Endodermal cell (in vitro differentiated cells): ENCODE measurements at regions not wholly inside any gene's neighbourhood (a gene's known extent, or its start where the extent isn't known, plus 50 kb on each side); places are given as distances from the start of the nearest gene placed in this dataset.

Experiments used
- DNase-seq: peaks from one replicate; pipeline ENCODE4 v3.0.0-alpha.2; 2017
- H3K27ac ChIP-seq: 2 replicates; pipeline ENCODE4 v1.5.1; 2013; ENCODE audit warnings: mild to moderate bottlenecking, low read depth, low read length, moderate library complexity
- H3K27me3 ChIP-seq: 2 replicates; pipeline ENCODE4 v1.6.1; 2013; ENCODE audit warnings: mild to moderate bottlenecking, low read length, moderate library complexity; ENCODE audit not compliant: insufficient read depth, control insufficient read depth, poor library complexity, severe bottlenecking
- H3K36me3 ChIP-seq: 2 replicates; pipeline ENCODE4 v1.7.0; 2013; ENCODE audit warnings: mild to moderate bottlenecking, low read length, moderate library complexity; ENCODE audit not compliant: control insufficient read depth, insufficient read depth
- H3K4me1 ChIP-seq: one replicate; pipeline ENCODE4 v1.7.0; 2013; ENCODE audit warnings: low read length; ENCODE audit not compliant: control insufficient read depth, insufficient read depth
- H3K4me3 ChIP-seq: 2 replicates; pipeline ENCODE4 v1.5.1; 2013; ENCODE audit warnings: mild to moderate bottlenecking, low read length, moderate library complexity
- H3K9ac ChIP-seq: 2 replicates; pipeline ENCODE4 v1.6.1; 2013; ENCODE audit warnings: mild to moderate bottlenecking, low read length, moderate library complexity; ENCODE audit not compliant: poor library complexity, severe bottlenecking; ENCODE audit errors: extremely low read depth
- H3K9me3 ChIP-seq: 2 replicates; pipeline ENCODE4 v1.6.1; 2013; ENCODE audit warnings: mild to moderate bottlenecking, low read length, moderate library complexity; ENCODE audit not compliant: control insufficient read depth
- H3K27ac Mint-ChIP-seq: 2 replicates; pipeline ENCODE4 v1.8.0; 2020; ENCODE audit warnings: mixed read lengths
- H3K27me3 Mint-ChIP-seq: 2 replicates; pipeline ENCODE4 v1.8.0; 2021; ENCODE audit warnings: mild to moderate bottlenecking, mixed read lengths; ENCODE audit not compliant: insufficient read depth
- H3K36me3 Mint-ChIP-seq: 2 replicates; pipeline ENCODE4 v1.8.0; 2020; ENCODE audit warnings: low read depth, mixed read lengths
- H3K4me1 Mint-ChIP-seq: 2 replicates; pipeline ENCODE4 v1.8.0; 2020; ENCODE audit warnings: mixed read lengths
- H3K4me3 Mint-ChIP-seq: 2 replicates; pipeline ENCODE4 v1.8.0; 2020; ENCODE audit warnings: mild to moderate bottlenecking, moderate library complexity, mixed read lengths
- H3K9me3 Mint-ChIP-seq: 2 replicates; pipeline ENCODE4 v1.8.0; 2020; ENCODE audit warnings: mild to moderate bottlenecking, mixed read lengths
- WGBS, 2 experiments: methylation state at CpG; one replicate each; pipeline versions ENCODE4 v1.1.5 to v1.1.7; 2013; ENCODE audit warnings: missing lambda C conversion rate in 2 of 2, mixed read lengths in 1 of 2; ENCODE audit not compliant: insufficient coverage in 1 of 2, insufficient read length in 1 of 2; 5-methylcytosine and 5-hydroxymethylcytosine counted together
- TF ChIP-seq, protein P1 (sequence below): fragments of 200-600 bp; sonication (generic); conservative IDR thresholded peaks from 2 replicates; pipeline ENCODE4 v1.5.0; 2021; ENCODE audit warnings: antibody characterized with exemption, mild to moderate bottlenecking

DNA sequence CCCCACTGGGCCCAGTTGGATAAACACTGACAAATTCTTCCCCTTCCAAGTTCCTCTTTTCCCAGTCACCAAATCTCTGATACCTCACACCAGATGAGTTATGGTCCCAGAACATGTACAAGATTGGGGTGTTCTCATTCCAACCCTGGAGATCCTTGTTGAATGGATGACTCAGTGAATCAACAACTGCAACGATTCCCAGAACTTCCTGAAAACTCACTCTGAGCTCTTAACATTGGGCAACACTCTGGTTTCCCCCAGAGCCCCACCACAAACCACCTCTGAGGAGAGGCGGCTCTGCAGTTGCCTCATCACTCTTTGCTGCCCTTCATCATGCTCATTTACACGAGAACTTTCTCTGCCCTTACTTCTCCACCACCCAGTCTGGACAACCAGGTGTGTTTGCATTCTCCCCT lies 115.2 kb downstream of the MRPL14 start:
- H3K9me3 Mint-ChIP-seq, result no peaks in the 10 kb centered on the region
- H3K9ac ChIP-seq, result no peak overlapping the region
- H3K27ac ChIP-seq, result no peak overlapping the region
- H3K4me3 Mint-ChIP-seq, result no peak overlapping the region
- no peaks in the 10 kb centered on the region for H3K9me3 ChIP-seq
- peaks cover 26% of the 10 kb centered on the region for H3K4me1 Mint-ChIP-seq
- TF ChIP-seq, protein P1, sequence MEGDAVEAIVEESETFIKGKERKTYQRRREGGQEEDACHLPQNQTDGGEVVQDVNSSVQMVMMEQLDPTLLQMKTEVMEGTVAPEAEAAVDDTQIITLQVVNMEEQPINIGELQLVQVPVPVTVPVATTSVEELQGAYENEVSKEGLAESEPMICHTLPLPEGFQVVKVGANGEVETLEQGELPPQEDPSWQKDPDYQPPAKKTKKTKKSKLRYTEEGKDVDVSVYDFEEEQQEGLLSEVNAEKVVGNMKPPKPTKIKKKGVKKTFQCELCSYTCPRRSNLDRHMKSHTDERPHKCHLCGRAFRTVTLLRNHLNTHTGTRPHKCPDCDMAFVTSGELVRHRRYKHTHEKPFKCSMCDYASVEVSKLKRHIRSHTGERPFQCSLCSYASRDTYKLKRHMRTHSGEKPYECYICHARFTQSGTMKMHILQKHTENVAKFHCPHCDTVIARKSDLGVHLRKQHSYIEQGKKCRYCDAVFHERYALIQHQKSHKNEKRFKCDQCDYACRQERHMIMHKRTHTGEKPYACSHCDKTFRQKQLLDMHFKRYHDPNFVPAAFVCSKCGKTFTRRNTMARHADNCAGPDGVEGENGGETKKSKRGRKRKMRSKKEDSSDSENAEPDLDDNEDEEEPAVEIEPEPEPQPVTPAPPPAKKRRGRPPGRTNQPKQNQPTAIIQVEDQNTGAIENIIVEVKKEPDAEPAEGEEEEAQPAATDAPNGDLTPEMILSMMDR, result no peak
- peaks cover 7% of the 10 kb centered on the region for H3K27me3 Mint-ChIP-seq
- no peaks in the 10 kb centered on the region for H3K36me3 Mint-ChIP-seq
- peak; percentile 26 for DNase-seq
- no peaks in the 10 kb centered on the region for H3K27me3 ChIP-seq
- H3K36me3 ChIP-seq, result no peaks in the 10 kb centered on the region
- no peak overlapping the region for H3K27ac Mint-ChIP-seq
- no peaks in the 10 kb centered on the region for H3K4me1 ChIP-seq
- H3K4me3 ChIP-seq, result no peak overlapping the region
- 88 to 100% methylated on average over 2 to 3 of the region's 3 CpGs for WGBS, 2 experiments

DNA sequence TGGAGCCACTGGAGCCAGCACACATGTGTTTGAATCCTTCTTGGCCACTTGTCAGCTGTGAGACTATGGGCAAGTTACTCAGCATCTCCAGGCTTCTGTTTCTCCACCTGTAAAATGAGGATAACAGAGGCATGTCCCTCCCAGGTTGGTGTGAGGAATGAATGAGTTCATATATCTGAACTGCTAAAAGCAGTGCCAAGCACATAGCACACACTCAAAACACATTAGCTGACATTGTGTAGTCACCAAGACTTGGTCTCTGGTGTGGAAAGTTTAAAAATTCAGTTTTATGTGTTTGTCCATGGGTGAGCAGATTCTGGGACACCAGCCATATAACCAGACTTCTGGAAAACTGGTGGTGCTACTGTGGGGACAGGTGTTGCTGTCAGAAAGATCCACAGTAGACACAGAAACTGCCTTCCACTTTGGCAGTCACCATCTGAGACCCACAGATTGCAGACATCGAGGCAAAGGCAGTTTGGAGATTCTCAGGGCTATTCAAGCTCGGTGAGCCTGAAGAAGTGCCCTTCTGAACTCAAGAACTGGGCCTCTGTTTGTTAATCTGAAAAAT lies 115.8 kb downstream of the MRPL14 start:
- H3K36me3 Mint-ChIP-seq, result no peaks in the 10 kb centered on the region
- peak; percentile 35 for DNase-seq
- no peaks in the 10 kb centered on the region for H3K9me3 Mint-ChIP-seq
- peaks cover 7% of the 10 kb centered on the region for H3K27me3 Mint-ChIP-seq
- H3K4me3 Mint-ChIP-seq, result no peak overlapping the region
- no peaks in the 10 kb centered on the region for H3K9me3 ChIP-seq
- peaks cover 26% of the 10 kb centered on the region for H3K4me1 Mint-ChIP-seq
- TF ChIP-seq, protein P1, result no peak
- no peak overlapping the region for H3K9ac ChIP-seq
- no peak overlapping the region for H3K27ac Mint-ChIP-seq
- H3K4me1 ChIP-seq, result peaks cover under 1% of the 10 kb centered on the region
- no peaks in the 10 kb centered on the region for H3K36me3 ChIP-seq
- H3K4me3 ChIP-seq, result no peak overlapping the region
- H3K27ac ChIP-seq, result no peak overlapping the region
- WGBS, 2 experiments, result 95 to 100% methylated on average over 1 to 2 of the region's 2 CpGs
- H3K27me3 ChIP-seq, result no peaks in the 10 kb centered on the region

DNA sequence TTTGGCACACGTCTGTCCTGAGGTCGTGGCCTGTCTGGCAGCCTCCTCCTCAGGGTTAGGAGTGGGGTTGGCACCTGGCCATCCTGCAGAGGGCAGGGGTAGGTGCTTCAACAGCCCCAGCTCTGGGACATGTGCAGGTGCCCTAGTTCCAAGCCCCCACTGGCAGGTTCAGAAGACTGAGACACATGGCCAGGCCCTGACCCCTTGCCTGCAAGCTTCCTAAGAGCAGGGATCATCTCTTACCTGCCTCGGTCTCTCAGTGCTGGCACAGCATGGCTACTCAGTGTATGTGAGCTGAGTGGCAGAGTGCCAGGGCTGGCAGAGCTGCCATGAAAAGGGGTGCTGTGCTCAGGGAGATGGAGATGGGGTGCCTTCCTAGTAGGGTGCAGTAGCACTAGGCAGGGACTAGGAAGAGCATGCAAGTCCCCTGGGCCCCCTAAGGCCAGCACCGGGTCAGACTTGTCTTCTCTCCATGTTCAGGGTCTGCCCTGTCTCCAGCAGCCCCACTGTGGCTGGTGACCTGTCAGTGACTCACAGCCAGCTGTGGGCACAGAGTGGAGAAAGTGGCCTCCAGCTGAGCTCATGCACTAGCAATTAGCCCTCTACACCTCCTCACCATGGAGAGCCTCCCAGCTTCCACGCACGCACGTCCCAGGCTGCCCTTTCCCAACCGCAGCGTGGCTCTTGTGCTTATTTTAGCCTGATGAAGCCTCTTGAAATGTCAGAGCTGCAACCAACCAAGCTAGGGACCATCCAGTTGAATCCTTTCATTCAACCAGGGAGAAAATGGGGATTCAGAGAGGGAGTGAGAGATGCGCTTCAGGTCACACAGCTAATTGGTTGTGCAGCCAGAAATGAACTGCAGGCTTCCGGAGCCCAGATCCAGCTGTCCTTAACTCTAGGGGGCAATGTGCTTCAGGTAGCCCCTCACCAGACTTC lies 116.6 kb downstream of the MRPL14 start:
- no peak overlapping the region for H3K27ac ChIP-seq
- no peak overlapping the region for H3K9ac ChIP-seq
- peaks cover 8% of the 10 kb centered on the region for H3K4me1 ChIP-seq
- H3K4me3 Mint-ChIP-seq, result no peak overlapping the region
- no peaks in the 10 kb centered on the region for H3K36me3 Mint-ChIP-seq
- no peaks in the 10 kb centered on the region for H3K36me3 ChIP-seq
- H3K4me3 ChIP-seq, result no peak overlapping the region
- no peaks in the 10 kb centered on the region for H3K27me3 ChIP-seq
- TF ChIP-seq, protein P1, result peak; percentile 52
- peaks cover 7% of the 10 kb centered on the region for H3K27me3 Mint-ChIP-seq
- H3K4me1 Mint-ChIP-seq, result peaks cover 30% of the 10 kb centered on the region
- no peaks in the 10 kb centered on the region for H3K9me3 ChIP-seq
- no peak overlapping the region for H3K27ac Mint-ChIP-seq
- peak; percentile 55 for DNase-seq
- no peaks in the 10 kb centered on the region for H3K9me3 Mint-ChIP-seq
- WGBS, 2 experiments, result 86 to 89% methylated on average over 9 to 11 of the region's 11 CpGs
